Hippocampal formation (tissue), 2 donors: ENCODE measurements at regions not wholly inside any gene's neighbourhood (a gene's known extent, or its start where the extent isn't known, plus 50 kb on each side); places are given as distances from the start of the nearest gene placed in this dataset.

Source experiments
- DNase-seq, 2 donors: peaks; one replicate each; lab custom pipeline; 2025; lab: John Stamatoyannopoulos, UW

DNA sequence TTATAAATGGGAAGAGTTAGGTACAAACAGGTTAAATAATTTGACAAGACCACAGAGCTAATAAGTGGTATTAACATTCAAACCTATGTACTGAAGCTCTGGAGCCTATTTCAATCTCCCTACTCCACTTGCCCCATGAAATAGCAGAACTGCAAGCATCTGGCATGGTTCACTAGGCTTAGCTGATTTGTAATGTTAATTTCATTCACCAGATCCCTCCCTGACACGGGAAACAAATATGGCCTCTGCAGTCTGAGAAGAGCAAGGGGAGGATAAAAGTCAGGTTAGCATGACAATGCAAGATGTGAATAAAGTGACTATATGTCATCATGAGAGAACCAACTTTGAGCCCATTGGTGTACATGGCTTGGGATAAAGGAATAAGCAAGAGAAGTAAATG lies 428.8 kb downstream of the BRINP1 start:
- no peak for DNase-seq

DNA sequence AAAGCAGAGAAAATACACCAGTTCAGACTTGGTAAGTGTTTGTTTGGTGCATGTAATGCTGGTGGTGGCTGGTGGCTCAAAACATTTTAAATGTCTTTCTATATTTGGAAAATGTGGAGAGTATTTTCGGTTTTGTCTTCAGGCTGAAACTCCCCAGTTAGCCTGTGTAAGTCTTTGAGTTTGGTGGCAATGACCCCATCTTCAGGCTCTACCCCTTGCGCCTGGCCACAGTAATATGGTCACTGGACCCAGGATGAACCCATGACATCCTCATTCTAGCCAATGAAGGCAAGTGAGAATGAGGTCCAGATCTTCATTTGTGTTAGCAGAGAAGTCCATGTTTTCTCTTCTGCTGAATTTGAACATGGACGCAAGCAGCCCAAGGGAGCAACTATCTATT lies 422.6 kb downstream of the BRINP1 start:
- DNase-seq: no peak

GRCh38 chr9:118954857-118955256 lies 414.4 kb downstream of the BRINP1 start:
- DNase-seq: no peak

DNA sequence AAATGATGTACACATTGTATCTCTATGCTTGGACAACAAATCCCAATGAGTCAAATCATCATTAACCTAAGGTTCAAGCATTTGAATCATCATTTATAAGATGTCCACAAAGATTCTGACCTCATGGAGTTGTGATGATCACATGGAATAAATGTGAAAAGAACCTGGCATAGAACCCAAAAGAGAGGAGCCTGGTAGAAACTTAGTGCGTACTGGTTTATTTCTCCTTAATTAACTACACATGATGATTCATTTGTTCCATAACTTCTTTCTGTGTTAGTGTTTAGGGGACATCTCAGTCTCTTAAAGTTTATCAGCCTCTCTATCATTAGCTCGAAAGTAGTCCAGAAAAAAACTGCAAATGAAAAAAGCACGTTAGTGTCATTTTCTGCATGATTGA lies 411.6 kb downstream of the BRINP1 start:
- no peak for DNase-seq

- DNase-seq: no peak
These were observed 409.9 kb downstream of the BRINP1 start for GRCh38 chr9:118959366-118959765.

GRCh38 chr9:118961857-118962256 lies 407.4 kb downstream of the BRINP1 start:
- DNase-seq: no peak

- DNase-seq: no peak
These were observed 406.8 kb downstream of the BRINP1 start for GRCh38 chr9:118962426-118962825.

GRCh38 chr9:118963674-118964073 lies 405.6 kb downstream of the BRINP1 start:
- no peak for DNase-seq

GRCh38 chr9:118967901-118968300 lies 401.3 kb downstream of the BRINP1 start:
- no peak for DNase-seq

DNA sequence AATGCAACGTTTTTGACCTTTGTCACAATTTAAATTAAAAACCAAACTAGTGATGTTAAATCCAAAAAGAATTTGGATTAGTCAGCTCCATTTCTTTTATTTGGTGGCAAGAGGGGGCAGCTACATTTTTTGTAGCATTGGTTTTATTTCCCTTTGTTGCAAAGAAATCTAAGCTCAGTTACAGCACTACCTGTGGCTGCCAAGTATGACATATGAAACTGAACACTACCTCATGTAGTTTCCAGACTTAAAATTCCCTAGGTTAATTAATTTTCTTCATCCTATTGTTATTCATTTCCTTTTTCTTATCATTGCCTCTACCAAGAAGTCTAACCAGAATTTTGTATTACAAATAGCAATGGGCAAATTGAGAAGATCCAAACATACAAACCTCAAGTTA lies 393.5 kb downstream of the BRINP1 start:
- DNase-seq: no peak

GRCh38 chr9:118976160-118976559 lies 393.1 kb downstream of the BRINP1 start:
- no peak for DNase-seq

DNA sequence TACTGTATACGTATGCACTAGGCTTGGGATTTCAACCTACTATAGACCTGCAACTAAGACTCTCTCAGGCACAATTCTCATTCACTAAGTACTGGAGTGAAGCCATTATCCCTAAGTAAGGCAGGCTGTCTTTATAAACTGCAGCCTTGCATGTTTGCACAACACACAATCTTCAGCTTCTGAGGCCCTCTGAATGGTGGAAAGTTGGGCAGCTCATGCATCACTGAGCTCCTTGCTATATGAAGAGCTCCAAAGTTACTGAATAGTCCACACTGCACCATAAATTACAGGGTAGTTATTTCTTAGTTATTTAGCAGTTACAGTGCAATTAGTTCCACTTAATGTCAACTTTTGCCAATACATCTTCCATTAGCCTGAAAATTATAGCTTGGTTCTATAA lies 384.6 kb downstream of the BRINP1 start:
- DNase-seq: no peak

- DNase-seq: no peak
These were observed 383.4 kb downstream of the BRINP1 start for GRCh38 chr9:118985851-118986250.

GRCh38 chr9:118987167-118987566 lies 382.1 kb downstream of the BRINP1 start:
- no peak for DNase-seq

- DNase-seq: no peak
These were observed 378.3 kb downstream of the BRINP1 start for GRCh38 chr9:118990949-118991348.

GRCh38 chr9:118991366-118992285 lies 377.6 kb downstream of the BRINP1 start:
- DNase-seq: no peak

DNA sequence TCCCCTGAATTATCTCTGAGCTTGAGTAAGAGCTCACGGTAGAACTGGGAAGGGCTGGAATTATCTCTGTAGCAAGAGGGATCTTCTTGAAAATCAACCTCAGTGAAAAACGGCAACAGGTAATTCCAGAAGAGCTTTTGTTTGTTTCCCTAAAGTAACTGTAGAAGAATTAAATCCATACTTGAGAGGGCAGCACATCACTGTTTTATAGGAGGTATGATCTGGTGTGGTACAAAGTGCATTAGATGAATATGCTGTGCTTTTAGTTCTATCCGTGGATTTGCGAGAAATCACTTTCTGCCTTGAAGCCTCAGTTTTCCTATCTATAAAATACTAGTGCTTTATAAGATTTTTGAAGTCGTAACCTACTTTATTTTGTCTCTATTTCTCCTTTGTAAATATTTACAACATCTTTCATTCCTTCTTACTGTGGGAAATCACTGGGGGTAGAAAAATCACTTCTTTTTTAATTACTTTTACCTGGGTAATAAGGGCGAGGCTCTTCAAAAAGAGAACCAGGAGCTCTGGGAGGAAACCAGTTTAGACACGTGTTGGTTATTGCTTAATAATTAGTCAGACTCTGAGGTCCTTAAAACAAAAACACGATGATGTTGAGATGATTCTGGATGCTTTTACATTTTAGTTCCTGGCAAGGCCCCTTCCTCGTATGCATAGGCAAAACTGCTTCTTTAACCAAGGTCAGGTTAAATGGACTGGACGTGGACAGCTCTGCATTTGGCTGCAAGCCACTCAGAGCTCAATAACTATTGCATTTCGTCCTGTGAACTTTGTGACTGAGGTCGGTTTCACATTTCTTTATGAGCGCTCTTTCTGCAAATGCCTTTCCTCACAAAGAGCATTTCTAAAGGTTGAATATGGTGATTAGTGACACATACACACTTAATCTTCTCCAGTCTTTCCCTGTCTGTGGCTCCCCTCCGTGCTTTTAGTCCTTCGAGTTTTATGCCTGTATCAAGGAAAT lies 376.1 kb downstream of the BRINP1 start:
- no peak for DNase-seq

DNA sequence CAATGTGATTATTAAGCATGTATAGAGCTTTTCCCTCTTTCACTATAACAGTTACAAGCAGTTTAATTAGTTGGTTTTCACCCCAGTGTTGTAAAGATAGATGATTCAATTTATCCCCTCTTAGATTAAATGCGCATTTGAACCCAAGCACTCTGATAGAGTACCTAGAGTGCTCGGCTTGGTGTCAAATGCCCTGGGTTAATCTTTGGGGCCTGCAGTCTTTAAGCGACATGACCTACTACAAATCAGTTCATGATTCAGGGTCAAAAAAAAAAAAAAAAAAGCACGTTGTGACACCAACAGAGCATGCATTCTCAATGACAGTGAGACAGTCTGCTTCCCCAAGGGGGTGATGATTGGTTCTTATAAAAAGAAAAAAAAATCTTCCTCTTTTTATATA lies 375.3 kb downstream of the BRINP1 start:
- no peak for DNase-seq

DNA sequence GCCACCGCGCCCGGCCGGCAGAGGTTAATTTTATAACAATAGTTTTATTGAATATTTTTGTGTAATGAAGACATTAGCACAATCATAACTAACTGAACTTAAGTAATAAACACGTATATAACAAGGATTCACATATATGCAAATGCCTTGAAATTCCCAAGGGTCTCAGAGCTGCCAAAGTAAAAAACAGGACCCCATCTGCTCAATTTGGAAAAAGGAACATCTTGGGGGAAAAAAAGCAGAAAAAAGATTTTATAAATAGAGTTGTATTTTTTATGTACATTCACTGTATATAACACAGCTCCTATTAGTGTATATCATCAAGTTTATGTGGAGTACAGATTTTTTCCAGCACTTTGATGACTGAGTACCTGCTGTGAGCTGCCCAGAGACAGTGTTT lies 366.7 kb downstream of the BRINP1 start:
- DNase-seq: no peak

DNA sequence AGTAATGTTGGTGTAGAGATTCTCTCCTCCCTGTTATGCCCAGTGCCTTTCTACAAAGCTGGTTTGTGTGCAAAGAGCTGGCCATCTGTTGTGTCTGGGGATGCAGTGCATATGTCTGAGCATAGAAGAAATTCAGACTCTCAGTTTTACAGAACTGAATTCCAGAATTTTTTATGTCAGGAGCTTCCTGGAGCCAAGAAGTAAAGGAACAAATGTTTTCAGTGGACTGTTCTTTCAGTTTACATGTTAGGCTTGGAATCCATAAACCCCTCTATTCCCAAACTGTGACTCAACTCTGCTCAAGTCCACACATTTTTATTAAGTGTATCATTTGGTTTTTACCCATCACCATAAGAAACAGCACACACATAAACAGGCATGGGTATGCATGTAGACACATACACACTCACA lies 366.0 kb downstream of the BRINP1 start:
- peak in 1 of 2 donors; percentile 41 for DNase-seq

GRCh38 chr9:119003882-119004617 lies 365.2 kb downstream of the BRINP1 start:
- no peak for DNase-seq

- DNase-seq: no peak
These were observed 364.6 kb downstream of the BRINP1 start for GRCh38 chr9:119004618-119004990.
